Fibroblast of lung (primary cell): ENCODE measurements at regions not wholly inside any gene's neighbourhood (a gene's known extent, or its start where the extent isn't known, plus 50 kb on each side); places are given as distances from the start of the nearest gene placed in this dataset.

Experiments used
- DNase-seq, 2 donors: peaks; one replicate each; pipeline versions ENCODE4 v3.0.0 to v3.0.0-alpha.2; 2010; ENCODE audit warnings: low read depth in 2 of 2
- H2AFZ ChIP-seq: 2 replicates; pipeline ENCODE4 v1.5.1; 2012; ENCODE audit warnings: low read length, control low read depth, inconsistent platforms
- H3K27ac ChIP-seq: 2 replicates; pipeline ENCODE4 v1.5.1; 2011; ENCODE audit warnings: low read length, control low read depth; ENCODE audit not compliant: insufficient read depth
- H3K27me3 ChIP-seq: 2 replicates; pipeline ENCODE4 v1.5.1; 2011; ENCODE audit warnings: mild to moderate bottlenecking, low read length; ENCODE audit not compliant: control insufficient read depth, insufficient read depth
- H3K36me3 ChIP-seq: 2 replicates; pipeline ENCODE4 v1.5.1; 2011; ENCODE audit warnings: low read length; ENCODE audit not compliant: control insufficient read depth, insufficient read depth
- H3K4me1 ChIP-seq: 2 replicates; pipeline ENCODE4 v1.5.1; 2011; ENCODE audit warnings: low read length; ENCODE audit not compliant: control insufficient read depth, insufficient read depth; ENCODE audit errors: extremely low read depth
- H3K4me2 ChIP-seq: 2 replicates; pipeline ENCODE4 v1.5.1; 2011; ENCODE audit warnings: low read length, control low read depth; ENCODE audit not compliant: insufficient read depth; ENCODE audit errors: extremely low read depth
- H3K4me3 ChIP-seq, 4 experiments: fragments of 200-600 bp in 1 of 4; sonication (generic) in 1 of 4; replicated peaks in 1 of 4; 2 replicates each; pipeline ENCODE4 v1.5.1; 2011 to 2016; ENCODE audit warnings: low read length in 4 of 4, low read depth in 3 of 4, mild to moderate bottlenecking in 3 of 4, control low read depth in 2 of 4, inconsistent platforms in 1 of 4, mixed read lengths in 1 of 4; ENCODE audit not compliant: insufficient read depth in 1 of 4; ENCODE audit errors: control extremely low read depth in 1 of 4
- H3K79me2 ChIP-seq: 2 replicates; pipeline ENCODE4 v1.5.1; 2012; ENCODE audit warnings: mild to moderate bottlenecking, low read length, inconsistent platforms; ENCODE audit not compliant: control insufficient read depth, insufficient read depth
- H3K9ac ChIP-seq: 2 replicates; pipeline ENCODE4 v1.5.1; 2011; ENCODE audit warnings: mild to moderate bottlenecking, low read length, control low read depth; ENCODE audit not compliant: insufficient read depth
- H3K9me3 ChIP-seq: 2 replicates; pipeline ENCODE4 v1.5.1; 2012; ENCODE audit warnings: low read depth, low read length; ENCODE audit not compliant: control insufficient read depth, insufficient read depth
- H4K20me1 ChIP-seq: 2 replicates; pipeline ENCODE4 v1.5.1; 2011; ENCODE audit warnings: low read length; ENCODE audit not compliant: control insufficient read depth, insufficient read depth; ENCODE audit errors: extremely low read depth
- CTCF ChIP-seq, 2 donors: IDR thresholded peaks in 1 of 2; conservative IDR thresholded peaks in 1 of 2; 1 replicate in 1 of 2; 2 replicates in 1 of 2; pipeline ENCODE4 v1.5.1; 2011 to 2012; ENCODE audit warnings: low read length in 2 of 2, control low read depth in 1 of 2, inconsistent platforms in 1 of 2, low read depth in 1 of 2, mild to moderate bottlenecking in 1 of 2
- EZH2 ChIP-seq: IDR thresholded peaks from 2 replicates; pipeline ENCODE4 v1.5.1; 2012; ENCODE audit warnings: low read length, control low read depth, mild to moderate bottlenecking; ENCODE audit errors: missing control alignments

- no peaks in the 10 kb centered on the region for H4K20me1 ChIP-seq
- TF ChIP-seq EZH2, result no peak
- no peak for TF ChIP-seq CTCF (conservative IDR thresholded peaks at IDR 0.05 in 1 of 2, IDR thresholded peaks at IDR 0.05 in 1 of 2; ENCODE audit: low read depth in 1 of 2, low read length in 2 of 2)
- H3K27me3 ChIP-seq, result no peaks in the 10 kb centered on the region
- no peak overlapping the region for H3K9ac ChIP-seq
- no peak for DNase-seq
- no peaks in the 10 kb centered on the region for H3K36me3 ChIP-seq
- H3K4me1 ChIP-seq, result no peaks in the 10 kb centered on the region
- H3K4me2 ChIP-seq, result no peak overlapping the region
- no peak overlapping the region for H3K4me3 ChIP-seq
- H2AFZ ChIP-seq, result no peak overlapping the region
- H3K79me2 ChIP-seq, result no peaks in the 10 kb centered on the region
- H3K27ac ChIP-seq, result no peak overlapping the region
- H3K9me3 ChIP-seq, result no peaks in the 10 kb centered on the region
Observed at GRCh38 chr17:12302711-12303110, 282.0 kb downstream of the MAP2K4 start.

- Histone ChIP-seq H4K20me1 (no peaks in the 10 kb centered on the region), H3K4me1 (no peaks in the 10 kb centered on the region), H3K4me2 (no peak overlapping the region), H3K9ac (no peak overlapping the region), H3K27ac (no peak overlapping the region), H3K9me3 (no peaks in the 10 kb centered on the region), H2AFZ (no peak overlapping the region), H3K27me3 (no peaks in the 10 kb centered on the region), H3K79me2 (no peaks in the 10 kb centered on the region), H3K36me3 (no peaks in the 10 kb centered on the region), H3K4me3 (no peak overlapping the region)
- DNase-seq, result no peak
- TF ChIP-seq EZH2 (no peak), CTCF (conservative IDR thresholded peaks at IDR 0.05 in 1 of 2, IDR thresholded peaks at IDR 0.05 in 1 of 2; ENCODE audit: low read depth in 1 of 2, low read length in 2 of 2) (no peak)
Observed at GRCh38 chr17:12310811-12311210, 290.1 kb downstream of the MAP2K4 start.

GRCh38 chr17:12312692-12313091 lies 292.0 kb downstream of the MAP2K4 start:
- Histone ChIP-seq H3K9me3 (no peaks in the 10 kb centered on the region), H2AFZ (no peak overlapping the region), H3K79me2 (no peaks in the 10 kb centered on the region), H3K4me3 (no peak overlapping the region), H3K4me2 (no peak overlapping the region), H3K27me3 (no peaks in the 10 kb centered on the region), H3K9ac (no peak overlapping the region), H3K4me1 (no peaks in the 10 kb centered on the region), H3K27ac (no peak overlapping the region), H3K36me3 (no peaks in the 10 kb centered on the region), H4K20me1 (no peaks in the 10 kb centered on the region)
- no peak for DNase-seq
- TF ChIP-seq CTCF (conservative IDR thresholded peaks at IDR 0.05 in 1 of 2, IDR thresholded peaks at IDR 0.05 in 1 of 2; ENCODE audit: low read depth in 1 of 2, low read length in 2 of 2), result no peak
- no peak for TF ChIP-seq EZH2
